Transverse colon (tissue), 4 donors: ENCODE measurements at regions not wholly inside any gene's neighbourhood (a gene's known extent, or its start where the extent isn't known, plus 50 kb on each side); places are given as distances from the start of the nearest gene placed in this dataset.

ENCODE experiments used
- DNase-seq: peaks from one replicate; pipeline ENCODE4 v3.0.0-alpha.2; 2019
- H3K27ac ChIP-seq, 4 donors: fragments of 200-600 bp; sonication (generic); 2 replicates each; pipeline ENCODE4 v1.5.1; 2016 to 2018; ENCODE audit warnings: inconsistent platforms in 4 of 4
- H3K27me3 ChIP-seq: fragments of 200-600 bp; sonication (generic); 2 replicates; pipeline ENCODE4 v1.5.1; 2017; ENCODE audit warnings: inconsistent platforms
- H3K36me3 ChIP-seq, 4 donors: fragments of 200-600 bp; sonication (generic); 2 replicates each; pipeline ENCODE4 v1.5.1; 2017 to 2019; ENCODE audit warnings: inconsistent platforms in 4 of 4
- H3K4me1 ChIP-seq, 4 donors: fragments of 200-600 bp; sonication (generic); 2 replicates each; pipeline ENCODE4 v1.5.1; 2017 to 2020; ENCODE audit warnings: inconsistent platforms in 4 of 4
- H3K4me3 ChIP-seq, 4 donors: fragments of 200-600 bp; sonication (generic); 1 replicate in 1 of 4; 2 replicates in 3 of 4; pipeline versions ENCODE4 v1.5.1 to v1.6.1; 2017 to 2019; ENCODE audit warnings: inconsistent platforms in 4 of 4
- H3K9me3 ChIP-seq, 2 donors: fragments of 200-600 bp; sonication (generic); 2 replicates each; pipeline ENCODE4 v1.5.1; 2017 to 2019; ENCODE audit warnings: inconsistent platforms in 2 of 2
- EP300 ChIP-seq: sonication (generic); formaldehyde crosslinking; IDR thresholded peaks from one replicate; pipeline ENCODE4 v1.6.1; 2017; ENCODE audit warnings: antibody characterized with exemption, low read depth
- POLR2A ChIP-seq: fragments of 450-650 bp; IDR thresholded peaks from one replicate; pipeline ENCODE4 v1.6.1; 2016; ENCODE audit warnings: antibody characterized with exemption, mild to moderate bottlenecking, moderate library complexity
- POLR2AphosphoS5 ChIP-seq, 3 donors: sonication (generic); formaldehyde crosslinking; IDR thresholded peaks; one replicate each; pipeline ENCODE4 v1.6.1; 2016; ENCODE audit warnings: antibody characterized with exemption in 3 of 3
- WGBS, 2 donors: methylation state at CpG; one replicate each; pipeline ENCODE4 v1.1.5; 2018; ENCODE audit warnings: low coverage in 1 of 2; 5-methylcytosine and 5-hydroxymethylcytosine counted together
- in situ Hi-C, 4 donors: fragments of 200-750 bp; cut with MboI; loops; one replicate each; pipeline versions ENCODE4 v1.15.0 to v1.15.1; 2017; ENCODE audit warnings: low sequenced_read_pairs in 3 of 4, low pct_ligation_motif_present in 1 of 4, low pct_unique_long_range_greater_than_20kb in 1 of 4
- intact Hi-C: fragments of 100-400 bp; cut with DNase I; formaldehyde crosslinking; loops from one replicate; pipeline ENCODE4 v1.15.1; 2023; ENCODE audit warnings: low total_unique reads
- small RNA-seq, 4 donors: library from RNA; depleted of rRNA; stranded (forward); fragments of <200 nt; gene quantifications; one replicate each; pipeline ENCODE3, GENCODE V24; 2016
- TF ChIP-seq, protein P1 (sequence below), 5 experiments: fragments of 200-600 bp in 3 of 5; fragments of 450-650 bp in 2 of 5; sonication (generic) in 3 of 5; IDR thresholded peaks; 1 replicate in 2 of 5; 2 replicates in 3 of 5; pipeline ENCODE4 v1.5.1; 2016 to 2017; ENCODE audit warnings: antibody characterized with exemption in 5 of 5, inconsistent platforms in 3 of 5, mild to moderate bottlenecking in 2 of 5, moderate library complexity in 1 of 5

DNA sequence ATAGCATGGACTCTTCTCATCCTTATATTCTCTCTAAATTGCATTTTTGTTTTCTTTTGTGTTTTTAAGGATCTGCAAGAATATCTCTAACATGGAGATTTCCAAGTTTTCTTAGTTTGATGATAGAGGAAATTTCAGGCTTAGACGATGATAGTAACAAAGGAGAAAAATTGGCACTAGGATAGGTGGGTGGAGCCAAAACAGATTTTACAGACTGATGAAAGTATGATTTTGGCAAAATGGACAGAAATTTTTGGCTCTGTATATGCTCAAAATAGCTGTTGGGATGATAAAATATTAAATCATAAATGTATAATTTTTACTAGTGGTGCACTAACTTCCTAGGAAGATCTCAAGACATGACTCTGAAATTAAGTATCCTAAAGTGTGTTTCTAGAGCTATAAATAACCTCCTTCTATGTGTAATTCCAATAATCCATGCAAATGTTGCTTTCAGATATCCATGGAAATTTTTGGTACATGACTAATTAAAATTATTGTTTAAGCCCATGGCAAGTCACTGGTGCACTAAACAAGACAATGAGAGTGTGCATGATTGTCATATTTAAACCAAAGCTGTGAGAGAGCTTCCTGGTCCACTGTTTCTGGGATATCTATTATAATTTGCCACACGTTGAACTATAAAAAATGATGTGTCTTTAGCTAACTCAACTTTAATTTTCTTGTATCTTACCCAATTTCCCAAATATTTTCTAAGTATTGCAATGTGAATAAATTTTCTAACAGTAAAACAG lies 55.8 kb upstream of the NBEA start:
- no peak overlapping the region for H3K27ac ChIP-seq
- TF ChIP-seq POLR2A (no peak), POLR2AphosphoS5 (IDR thresholded peaks at IDR 0.05) (no peak), EP300 (no peak)
- TF ChIP-seq, protein P1, sequence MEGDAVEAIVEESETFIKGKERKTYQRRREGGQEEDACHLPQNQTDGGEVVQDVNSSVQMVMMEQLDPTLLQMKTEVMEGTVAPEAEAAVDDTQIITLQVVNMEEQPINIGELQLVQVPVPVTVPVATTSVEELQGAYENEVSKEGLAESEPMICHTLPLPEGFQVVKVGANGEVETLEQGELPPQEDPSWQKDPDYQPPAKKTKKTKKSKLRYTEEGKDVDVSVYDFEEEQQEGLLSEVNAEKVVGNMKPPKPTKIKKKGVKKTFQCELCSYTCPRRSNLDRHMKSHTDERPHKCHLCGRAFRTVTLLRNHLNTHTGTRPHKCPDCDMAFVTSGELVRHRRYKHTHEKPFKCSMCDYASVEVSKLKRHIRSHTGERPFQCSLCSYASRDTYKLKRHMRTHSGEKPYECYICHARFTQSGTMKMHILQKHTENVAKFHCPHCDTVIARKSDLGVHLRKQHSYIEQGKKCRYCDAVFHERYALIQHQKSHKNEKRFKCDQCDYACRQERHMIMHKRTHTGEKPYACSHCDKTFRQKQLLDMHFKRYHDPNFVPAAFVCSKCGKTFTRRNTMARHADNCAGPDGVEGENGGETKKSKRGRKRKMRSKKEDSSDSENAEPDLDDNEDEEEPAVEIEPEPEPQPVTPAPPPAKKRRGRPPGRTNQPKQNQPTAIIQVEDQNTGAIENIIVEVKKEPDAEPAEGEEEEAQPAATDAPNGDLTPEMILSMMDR (IDR thresholded peaks at IDR 0.05): no peak
- no peaks in the 10 kb centered on the region for H3K4me1 ChIP-seq
- in situ Hi-C loops: no loop called here
- no peak for DNase-seq
- WGBS, 2 donors: 55 to 58% methylated on average over 2 of the region's 2 CpGs
- no peaks in the 10 kb centered on the region for H3K36me3 ChIP-seq
- intact Hi-C loops: no loop called here
- no peak overlapping the region for H3K4me3 ChIP-seq
- no peaks in the 10 kb centered on the region for H3K9me3 ChIP-seq
- H3K27me3 ChIP-seq: no peaks in the 10 kb centered on the region

- no peak for TF ChIP-seq POLR2AphosphoS5 (IDR thresholded peaks at IDR 0.05)
- TF ChIP-seq, protein P1 (IDR thresholded peaks at IDR 0.05): no peak
- no peak for TF ChIP-seq POLR2A
- TF ChIP-seq EP300: no peak
Observed at GRCh38 chr13:34886987-34887386, 55.1 kb upstream of the NBEA start.

More at GRCh38 chr13:34886987-34887386, 55.1 kb upstream of the NBEA start:
- intact Hi-C loops (no loop called here), in situ Hi-C loops (no loop called here)
- no peak overlapping the region for H3K27ac ChIP-seq
- WGBS, 2 donors: 30 to 70% methylated on average over 1 of the region's 1 CpG
- no peaks in the 10 kb centered on the region for H3K36me3 ChIP-seq
- no peaks in the 10 kb centered on the region for H3K4me1 ChIP-seq
- DNase-seq: no peak
- no peaks in the 10 kb centered on the region for H3K27me3 ChIP-seq
- no peaks in the 10 kb centered on the region for H3K9me3 ChIP-seq
- H3K4me3 ChIP-seq: no peak overlapping the region

Small RNAs in the stretch of these regions (small RNA-seq; reads per million reads assigned to genes)
- 0 reads per million in 4 donors for gene AL356321.1
- 0 reads per million in 4 donors for gene RF00402
